G401.6 (cell line): ENCODE measurements at regions not wholly inside any gene's neighbourhood (a gene's known extent, or its start where the extent isn't known, plus 50 kb on each side); places are given as distances from the start of the nearest gene placed in this dataset.
"Not testable (repeated sequence)": the region's sequence is repeated elsewhere in the genome, so short reads cannot be mapped to it uniquely, and the experiment has no call there.

Experiments used
- FAIRE-seq: peaks from 2 replicates; lab custom pipeline; 2012; peaks lifted over from hg19 to GRCh38; lab: Jason Lieb, UNC

DNA sequence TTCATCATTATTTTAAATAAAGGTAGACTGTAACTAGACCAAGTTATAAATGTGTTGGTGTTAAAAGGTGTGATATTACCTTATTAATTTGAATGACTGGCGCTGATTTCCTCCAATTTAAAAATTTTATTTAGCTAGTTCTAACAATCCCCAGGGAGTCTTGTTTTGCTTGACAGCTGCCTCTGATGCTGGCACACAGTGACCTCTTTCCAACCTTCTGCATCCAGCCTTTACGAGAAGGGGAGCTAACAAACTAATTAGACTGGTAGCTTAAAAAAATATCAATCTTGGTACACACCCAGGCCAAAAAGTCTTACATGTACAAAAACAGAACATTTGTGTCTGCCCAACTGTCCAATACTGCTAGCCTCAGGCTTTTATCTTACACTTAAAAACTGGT is 51.8 kb upstream of the ENPEP start:
- no peak for FAIRE-seq

DNA sequence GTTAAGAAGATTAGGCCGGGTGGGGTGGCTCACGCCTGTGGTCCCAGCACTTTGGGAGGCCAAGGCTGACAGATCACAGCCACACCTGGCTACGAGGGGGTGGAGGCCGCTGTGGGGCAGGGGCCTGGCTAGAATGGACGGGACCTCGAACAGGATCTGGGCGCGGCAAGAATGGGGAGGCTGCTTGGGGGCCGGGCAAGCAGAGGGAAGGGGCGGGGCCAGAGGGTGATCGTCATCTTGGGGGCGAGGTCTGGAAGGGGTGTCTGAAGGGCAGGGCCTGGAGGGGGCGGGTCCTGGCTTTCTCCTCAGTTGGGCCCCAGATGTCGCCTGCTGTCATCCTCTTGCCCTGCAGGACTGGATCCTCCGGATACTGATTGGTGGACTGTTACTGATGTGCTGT is 57.3 kb upstream of the ENPEP start:
- FAIRE-seq, result no peak

DNA sequence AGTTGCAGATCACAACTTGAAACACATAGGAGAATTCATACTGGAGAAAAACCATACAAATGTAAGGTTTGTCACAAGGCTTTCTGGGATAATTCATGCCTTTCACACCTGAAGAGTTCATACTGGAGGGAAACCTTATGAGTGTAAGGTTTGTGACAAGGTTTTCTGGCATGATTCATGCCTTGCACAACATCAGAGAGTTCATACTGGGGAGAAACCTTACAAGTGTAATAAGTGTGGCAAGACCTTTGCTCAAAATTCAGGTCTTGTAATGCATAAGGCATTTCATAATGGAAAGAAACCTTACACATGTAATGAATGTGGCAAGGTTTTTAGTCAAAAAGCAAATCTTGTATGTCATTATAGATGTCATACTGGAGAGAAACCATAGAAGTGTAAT is 58.8 kb upstream of the ENPEP start:
- FAIRE-seq, result no peak

DNA sequence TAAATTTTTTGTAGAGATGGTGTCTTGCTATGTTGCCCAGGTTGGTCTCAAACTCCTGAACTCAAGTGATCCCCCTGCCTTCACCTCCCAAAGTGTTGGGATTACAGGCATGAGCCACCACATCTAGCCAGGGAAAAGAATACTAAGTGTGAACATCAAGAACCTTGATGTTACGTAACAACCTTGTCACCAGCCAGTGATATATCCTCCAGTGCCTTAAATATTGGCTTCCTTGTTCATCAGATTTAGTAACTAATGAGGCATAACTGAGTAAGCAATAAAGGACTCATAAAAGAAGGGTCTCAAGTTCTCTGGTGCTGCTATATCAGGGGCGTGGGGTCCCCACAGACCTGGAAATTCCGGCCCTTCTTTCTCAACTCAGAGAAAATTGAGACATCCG is 60.5 kb upstream of the ENPEP start:
- FAIRE-seq, result no peak

DNA sequence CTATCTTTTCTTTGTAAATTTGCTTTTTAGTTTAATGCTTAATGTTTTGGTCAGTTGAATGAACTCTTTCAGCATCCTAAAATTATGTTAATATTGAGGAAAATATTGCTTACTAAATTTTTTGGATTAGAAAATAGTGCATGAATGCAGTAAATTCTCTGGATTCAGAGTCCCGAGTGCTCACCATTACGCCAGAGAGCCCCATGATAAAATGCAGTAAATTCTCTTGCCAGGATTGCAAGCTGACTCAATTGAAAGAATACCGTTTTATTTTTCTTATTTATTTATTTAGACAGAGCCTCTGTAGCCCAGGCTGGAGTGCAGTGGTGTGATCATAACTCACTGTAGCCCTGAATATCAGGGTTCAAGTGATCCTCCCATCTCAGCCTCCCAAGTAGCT is 60.9 kb upstream of the ENPEP start:
- FAIRE-seq, result no peak

DNA sequence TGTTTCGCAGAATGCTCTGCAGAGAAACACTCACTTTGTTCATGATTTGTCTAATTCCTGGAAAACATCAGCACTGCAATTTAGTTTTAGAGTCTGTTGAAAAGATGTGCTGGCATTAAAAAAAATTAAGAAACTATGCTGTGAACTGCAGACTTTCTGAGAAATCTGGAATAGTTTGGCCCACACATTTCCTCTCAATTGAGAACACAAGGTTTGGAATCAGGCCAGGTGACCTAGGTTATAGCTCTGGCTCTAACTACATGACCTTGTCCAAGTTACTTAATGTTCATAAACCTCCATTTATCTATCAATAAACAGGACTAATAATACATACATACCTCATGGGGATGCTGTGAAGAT is 61.4 kb upstream of the ENPEP start:
- no peak for FAIRE-seq

DNA sequence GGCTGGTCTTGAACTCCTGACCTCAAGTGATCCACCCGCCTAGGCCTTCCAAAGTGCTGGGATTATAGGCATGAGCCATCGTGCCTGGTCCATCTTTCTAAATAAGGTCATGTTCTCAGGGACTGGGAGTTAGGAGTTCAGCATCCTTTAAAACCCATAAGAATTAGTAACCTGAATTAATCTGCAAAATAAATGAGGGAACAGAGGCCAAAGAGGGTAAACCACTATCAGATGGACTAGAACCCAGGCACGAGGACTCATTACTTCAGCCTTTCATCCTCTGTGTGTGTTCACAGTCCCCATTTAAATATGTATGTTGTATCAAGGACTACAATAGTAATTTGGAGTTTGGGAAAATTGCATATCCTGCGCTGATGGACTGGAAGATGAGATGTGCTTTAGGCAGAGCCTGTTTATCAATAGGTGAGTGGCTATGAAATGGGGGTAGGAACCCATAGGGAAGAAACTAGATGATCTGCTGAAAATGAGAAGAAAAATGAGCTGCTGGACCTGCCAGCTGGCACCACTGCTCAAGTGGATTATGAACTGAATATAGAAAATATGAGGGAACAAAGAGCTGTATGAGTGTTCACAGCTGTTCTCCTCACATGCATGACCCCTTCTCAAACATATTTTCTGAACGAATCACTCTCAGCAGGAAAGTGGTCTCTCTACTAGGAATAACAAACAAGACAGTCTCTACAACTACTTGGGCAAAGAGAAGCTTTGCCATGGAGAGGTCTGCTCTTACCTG is 62.0 kb upstream of the ENPEP start:
- FAIRE-seq, result not testable (repeated sequence)

DNA sequence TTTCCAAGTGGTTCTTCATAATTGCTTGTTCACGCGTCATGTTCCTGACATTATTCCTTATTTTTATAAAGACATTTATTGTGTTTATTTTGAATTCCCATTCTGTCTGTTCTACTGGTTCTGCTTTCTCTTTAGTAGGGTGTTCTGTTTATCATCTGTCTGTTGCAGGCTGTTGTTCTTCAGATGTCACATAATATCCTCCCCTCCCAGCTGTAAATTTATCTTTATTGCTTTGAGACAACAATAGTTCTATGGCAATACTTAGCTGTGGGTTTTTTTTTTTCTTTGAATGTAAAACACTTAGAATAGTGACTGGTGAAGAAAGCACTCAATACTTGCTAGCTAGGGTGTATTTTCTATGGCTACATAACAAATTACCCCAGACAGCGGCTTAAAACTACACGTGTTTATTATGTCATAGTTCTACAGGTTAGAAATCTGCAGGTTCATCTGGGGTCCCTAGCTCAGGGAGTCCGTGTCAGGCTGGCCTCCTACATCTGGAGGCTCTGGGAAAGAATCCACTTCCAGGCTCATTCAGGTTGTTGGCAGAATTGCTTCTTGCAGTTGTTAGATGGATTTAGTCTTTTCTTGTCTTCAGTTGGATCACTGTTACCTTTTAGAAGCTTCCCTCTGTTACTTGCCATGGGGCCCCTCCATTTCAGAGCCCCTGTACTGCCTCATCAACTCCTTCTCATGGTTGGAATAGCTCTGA is 63.4 kb upstream of the ENPEP start:
- FAIRE-seq, result no peak

DNA sequence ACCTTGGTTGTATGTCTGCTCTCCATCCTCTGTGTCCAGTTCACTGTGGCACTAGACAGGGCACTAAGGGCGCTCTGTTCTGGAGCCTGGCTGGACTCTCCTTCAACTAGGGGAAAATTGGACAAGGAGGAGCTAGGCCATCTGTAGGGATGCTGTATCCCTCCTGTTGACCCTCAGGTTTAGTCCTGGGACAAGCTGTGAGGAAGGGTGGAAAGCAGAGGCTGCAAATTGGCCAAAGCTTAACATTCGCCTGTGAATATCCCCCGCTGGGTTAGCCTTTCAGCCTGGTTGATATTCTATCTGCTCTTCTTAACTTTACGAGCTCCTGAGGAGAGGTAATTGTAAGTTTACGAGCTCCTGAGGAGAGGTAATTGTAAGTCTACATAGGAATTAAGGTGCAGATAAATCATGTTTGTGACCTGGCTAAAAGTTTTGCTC is 64.4 kb upstream of the ENPEP start:
- FAIRE-seq, result no peak

DNA sequence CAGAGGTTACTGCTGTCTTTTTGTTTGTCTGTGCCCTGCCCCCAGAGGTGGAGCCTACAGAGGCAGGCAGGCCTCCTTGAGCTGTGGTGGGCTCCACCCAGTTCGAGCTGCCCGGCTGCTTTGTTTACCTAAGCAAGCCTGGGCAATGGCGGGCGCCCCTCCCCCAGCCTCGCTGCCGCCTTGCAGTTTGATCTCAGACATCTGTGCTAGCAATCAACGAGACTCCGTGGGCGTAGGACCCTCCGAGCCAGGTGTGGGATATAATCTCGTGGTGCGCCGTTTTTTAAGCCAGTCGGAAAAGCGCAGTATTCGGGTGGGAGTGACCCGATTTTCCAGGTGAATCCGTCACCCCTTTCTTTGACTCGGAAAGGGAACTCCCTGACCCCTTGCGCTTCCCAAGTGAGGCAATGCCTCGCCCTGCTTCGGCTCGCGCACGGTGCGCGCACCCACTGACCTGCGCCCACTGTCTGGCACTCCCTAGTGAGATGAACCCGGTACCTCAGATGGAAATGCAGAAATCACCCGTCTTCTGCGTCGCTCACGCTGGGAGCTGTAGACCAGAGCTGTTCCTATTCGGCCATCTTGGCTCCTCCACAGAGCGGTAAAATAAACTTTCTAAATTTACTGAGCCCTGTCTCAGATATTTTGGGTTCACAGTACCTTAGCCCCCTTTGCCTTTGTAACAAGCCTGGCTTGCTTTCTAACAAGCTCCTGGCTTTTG is 64.9 kb upstream of the ENPEP start:
- FAIRE-seq, result not testable (repeated sequence)

DNA sequence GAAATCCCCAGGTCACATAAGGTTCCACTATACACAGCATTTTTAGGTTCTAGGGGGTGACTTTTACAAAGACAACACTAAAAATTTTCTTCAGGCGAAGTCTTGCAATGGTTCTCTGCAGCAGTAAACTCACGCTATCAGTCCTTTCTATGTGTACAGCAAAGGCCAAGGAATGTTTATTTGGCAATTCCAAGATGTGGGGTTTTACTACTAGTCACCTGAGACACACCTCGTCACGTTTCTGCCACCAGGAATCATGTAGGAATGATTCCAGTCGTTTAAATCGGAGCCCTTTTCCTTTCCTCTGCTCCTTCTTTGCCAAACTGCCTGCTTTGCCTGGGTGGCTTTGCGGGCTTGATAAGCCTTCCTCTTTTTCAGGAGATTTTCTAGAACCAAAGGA is 75.9 kb upstream of the ENPEP start:
- FAIRE-seq, result no peak

DNA sequence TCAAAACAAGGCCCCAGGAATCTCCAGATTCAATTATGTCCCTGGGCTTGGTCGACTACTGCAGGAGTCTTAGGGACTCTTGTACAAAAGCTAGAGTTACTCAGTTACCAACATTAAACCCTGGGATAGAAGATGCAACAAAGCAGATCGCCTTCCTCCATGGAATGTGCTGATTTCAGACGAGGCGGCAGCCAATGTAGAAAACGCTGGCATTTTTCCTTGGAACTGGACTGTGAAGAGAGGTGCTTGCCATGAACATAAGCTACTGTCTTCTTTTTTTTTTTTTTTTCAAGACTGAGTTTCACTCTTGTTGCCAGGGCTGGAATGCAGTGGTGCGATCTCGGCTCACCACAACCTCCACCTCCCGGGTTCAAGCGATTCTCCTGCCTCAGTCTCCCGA is 76.9 kb upstream of the ENPEP start:
- not testable (repeated sequence) for FAIRE-seq

DNA sequence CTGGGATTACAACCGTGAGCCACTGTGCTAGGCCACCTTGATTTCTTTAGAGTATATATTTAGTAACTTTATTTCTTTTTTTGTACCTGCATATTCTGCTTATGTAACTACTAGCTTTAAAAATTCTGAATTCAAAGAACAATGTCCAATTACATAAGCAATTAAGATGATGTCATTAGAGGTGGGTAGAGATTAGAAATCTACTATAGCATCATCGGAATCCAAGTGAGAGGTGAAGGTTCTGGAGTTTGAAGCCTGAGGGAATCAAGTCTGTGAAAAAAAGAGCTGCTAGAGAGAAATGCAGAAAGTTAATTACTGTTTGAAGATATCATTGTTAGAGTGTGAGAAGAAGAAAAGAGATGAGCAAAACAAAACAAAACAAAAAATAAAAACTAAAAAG is 79.0 kb upstream of the ENPEP start:
- FAIRE-seq, result no peak

DNA sequence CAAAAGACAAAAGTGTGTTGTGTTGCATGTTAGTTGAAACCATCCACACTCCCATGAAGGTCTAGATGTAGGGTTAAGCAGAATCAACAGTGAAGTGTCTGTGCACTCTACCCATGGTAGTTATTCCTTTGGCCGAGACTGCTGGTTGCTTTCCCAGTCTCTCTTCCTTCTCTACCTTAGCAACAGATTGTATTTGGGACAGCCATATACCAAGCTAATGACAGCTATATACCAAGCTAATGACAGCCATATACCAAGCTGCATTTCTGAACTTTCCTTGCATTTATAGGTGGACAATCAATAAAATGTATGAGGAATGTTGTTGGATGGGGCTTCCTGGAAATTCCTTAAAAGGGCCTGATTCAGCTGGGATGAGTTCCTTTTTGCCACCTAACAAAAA is 80.5 kb upstream of the ENPEP start:
- no peak for FAIRE-seq

DNA sequence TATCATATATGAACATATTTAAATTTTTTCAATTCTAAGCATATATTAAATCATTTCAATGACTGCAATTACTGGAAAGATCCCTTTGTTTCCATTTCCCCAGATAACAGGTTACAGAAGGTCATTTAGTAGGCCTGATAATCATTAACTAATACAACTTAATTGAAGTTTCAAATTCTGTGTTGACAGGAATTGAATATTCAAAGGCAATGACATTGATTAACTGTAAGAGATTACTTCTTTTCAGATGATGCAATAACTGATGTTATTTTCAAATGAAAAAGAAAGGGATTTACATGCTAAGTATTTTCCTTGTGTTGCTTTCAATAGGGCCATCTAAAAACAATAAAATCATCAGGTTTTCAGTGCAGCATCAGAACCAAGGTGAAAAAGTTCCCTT is 81.1 kb upstream of the ENPEP start:
- FAIRE-seq, result no peak

DNA sequence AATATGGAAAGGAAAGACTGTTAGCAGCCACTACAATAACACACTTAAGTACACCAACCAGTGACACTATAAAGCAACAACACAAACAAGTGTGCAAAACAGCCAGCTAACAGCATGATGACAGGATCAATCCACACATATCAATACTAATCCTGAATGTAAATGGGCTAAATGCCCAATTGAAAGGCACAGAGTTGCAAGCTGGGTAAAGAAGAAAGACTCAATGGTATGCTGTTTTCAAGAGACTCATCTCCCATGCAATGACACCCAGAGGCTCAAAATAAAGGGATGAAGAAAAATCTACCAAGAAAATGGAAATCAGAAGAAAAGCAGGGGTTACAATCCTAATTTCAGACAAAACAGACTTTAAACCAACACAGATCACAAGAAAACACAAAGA is 94.2 kb upstream of the ENPEP start:
- no peak for FAIRE-seq

DNA sequence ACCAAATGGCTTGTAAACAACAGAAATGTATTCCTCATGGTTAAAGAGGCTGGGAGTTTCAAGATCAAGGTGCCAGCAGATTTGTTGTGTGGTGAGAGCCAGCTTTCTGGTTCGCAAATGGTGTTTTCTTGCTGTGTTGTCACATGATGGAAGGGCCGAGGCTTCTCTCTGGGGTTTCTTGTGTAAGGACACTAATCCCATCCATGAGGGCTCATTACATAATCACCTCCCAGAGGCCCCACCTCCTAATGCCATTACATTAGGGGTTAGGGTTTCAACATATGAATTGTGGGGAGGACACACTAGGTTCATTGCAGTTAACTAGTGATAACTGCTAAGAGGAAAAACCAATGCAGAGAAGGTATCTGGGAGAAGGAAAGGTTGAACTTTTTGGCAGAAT is 103.5 kb upstream of the ENPEP start:
- no peak for FAIRE-seq

DNA sequence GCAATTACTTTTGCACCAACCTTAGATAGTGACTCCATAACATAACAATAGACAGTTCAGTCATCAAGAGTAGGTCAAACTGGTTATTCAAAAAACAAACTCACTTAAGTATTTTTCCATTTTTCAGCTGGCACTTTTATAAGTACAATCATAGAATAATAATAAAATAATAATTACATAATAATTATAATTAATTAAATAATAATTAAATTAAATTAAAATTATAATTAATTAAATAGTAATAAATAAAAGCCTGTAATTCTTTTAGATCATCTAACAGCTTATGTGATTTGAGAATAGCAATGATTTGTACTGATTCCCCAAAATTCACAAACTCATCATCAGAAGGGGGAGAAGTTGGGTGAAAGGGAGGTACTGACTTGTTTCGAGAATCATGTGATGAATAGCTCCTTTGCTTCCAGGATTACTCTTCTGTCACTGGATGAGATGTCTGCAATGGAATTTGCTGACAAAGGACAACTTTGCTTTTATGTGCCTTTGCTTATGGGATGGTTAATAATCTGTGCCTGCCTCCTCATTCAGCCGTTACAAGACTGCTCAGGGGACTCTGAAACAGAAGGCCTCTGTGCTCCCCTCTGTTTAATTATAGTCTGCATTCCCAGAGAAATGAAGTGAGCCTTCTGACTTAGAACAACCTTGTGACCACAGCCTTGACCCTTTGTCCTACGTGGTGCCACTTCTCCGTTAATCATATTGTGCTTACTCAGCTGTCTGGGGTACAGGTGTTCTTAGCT is 104.8 kb upstream of the ENPEP start:
- peak; percentile 56 for FAIRE-seq

DNA sequence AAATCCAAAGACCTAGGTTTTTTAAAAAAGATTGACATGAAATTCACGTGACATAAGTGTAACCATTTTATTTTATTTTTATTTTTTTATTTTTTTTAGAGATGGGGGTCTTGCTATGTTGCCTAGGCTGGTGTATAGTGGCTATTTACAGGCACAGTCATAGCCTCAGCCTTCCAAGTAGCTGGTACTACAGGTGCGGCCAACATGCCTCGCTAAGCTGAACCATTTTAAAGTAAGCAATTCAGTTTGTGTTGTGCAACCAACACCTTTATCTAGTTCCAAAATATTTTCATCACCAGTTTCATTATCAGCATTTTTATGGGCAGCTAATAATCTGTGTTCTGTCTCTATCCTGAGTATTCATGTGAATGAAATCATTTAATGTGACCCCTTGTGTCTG is 107.5 kb upstream of the ENPEP start:
- no peak for FAIRE-seq

DNA sequence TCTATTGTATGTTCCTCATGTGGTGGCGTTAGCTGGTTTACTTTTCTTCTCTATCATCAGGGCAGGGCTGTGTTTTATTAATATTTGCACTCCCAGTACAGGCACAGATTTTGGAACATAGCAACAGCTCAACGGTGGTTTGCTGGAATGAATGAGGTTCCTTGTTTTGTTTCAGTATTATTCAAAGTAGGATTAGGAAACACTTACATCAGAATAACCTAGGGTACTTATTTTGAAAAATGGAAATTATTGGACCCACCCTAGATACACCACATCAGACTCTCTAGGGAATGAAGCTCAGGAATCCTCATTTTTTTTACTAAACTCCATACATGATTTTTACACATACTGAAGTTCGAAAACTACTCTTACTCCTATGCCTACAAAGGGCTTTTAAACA is 108.8 kb upstream of the ENPEP start:
- FAIRE-seq, result no peak

DNA sequence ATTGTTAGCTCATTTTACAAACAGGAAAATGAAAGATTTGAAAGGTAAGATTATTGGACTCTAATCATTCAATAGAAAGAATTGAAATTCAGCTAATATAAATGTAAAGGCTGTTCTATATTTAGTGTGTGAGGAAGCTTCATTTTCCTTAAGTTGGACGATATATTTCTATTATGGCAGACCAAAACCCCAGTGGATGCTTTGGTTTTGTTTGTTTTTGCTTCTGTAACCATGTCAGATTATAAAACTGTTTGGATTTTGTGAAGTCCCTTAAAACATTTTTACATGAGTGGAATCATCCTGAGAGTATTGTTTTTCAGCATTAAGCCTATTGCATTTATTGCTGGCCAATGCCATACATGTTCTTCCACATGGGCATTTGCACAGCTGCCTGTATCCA is 110.2 kb upstream of the ENPEP start:
- no peak for FAIRE-seq

DNA sequence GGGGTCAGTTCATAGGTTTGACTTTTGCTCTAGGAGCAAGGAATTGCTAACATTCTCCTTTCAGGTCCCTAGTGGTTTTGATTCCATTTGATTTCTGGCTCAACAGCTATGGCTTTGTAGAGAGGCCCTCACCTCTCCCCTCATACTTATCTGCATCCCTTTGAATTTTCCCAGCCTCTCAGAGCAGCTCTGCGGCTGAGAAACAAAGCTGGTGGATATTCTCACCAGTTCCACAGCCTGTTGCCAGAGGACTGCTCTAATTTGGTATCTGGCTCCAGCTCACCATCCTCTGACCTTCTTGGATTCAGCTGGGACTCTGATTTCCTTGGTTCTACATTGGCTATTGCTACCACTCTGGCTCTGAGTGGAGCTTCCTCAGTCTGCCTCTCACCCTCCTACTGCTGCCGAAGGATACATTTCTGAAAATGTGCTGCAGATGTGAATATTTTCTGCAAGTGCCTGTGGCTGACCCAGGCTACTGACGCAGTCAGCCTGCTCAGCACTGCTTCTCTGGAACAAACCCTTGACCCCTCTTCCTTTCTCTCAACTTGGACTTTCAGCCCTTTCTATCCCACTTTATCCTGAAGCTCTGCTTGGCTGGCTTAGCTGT is 110.9 kb upstream of the ENPEP start:
- FAIRE-seq, result no peak
